ENCODE measurements at regions not wholly inside any gene's neighbourhood (a gene's known extent, or its start where the extent isn't known, plus 50 kb on each side); places are given as distances from the start of the nearest gene placed in this dataset.

- Histone ChIP-seq H3K36me3 (replicated peaks in 1 of 2; ENCODE audit: control insufficient read depth in 1 of 2, insufficient read depth in 2 of 2, low read length in 2 of 2) (no peaks in the 10 kb centered on the region), H3K4me2 (ENCODE audit: low read depth, low read length) (no peak overlapping the region), H3K27me3 (ENCODE audit: control insufficient read depth in 1 of 2, insufficient read depth in 2 of 2, low read length in 2 of 2) (peaks cover 2 to 9% of the 10 kb centered on the region in 2 experiments; a peak in 3 of 5 replicates), H3K4me3 (replicated peaks in 1 of 3; ENCODE audit: insufficient read depth in 1 of 3, low read depth in 2 of 3, low read length in 3 of 3) (no peak overlapping the region), H3K4me1 (ENCODE audit: insufficient read depth, low read length) (no peaks in the 10 kb centered on the region), H4K20me1 (ENCODE audit: insufficient read depth, low read length) (no peaks in the 10 kb centered on the region), H3K79me2 (ENCODE audit: insufficient read depth, low read length) (no peaks in the 10 kb centered on the region), H2AFZ (ENCODE audit: low read length) (no peak overlapping the region), H3K9ac (ENCODE audit: insufficient read depth, low read depth, low read length) (no peak overlapping the region), H3K27ac (ENCODE audit: extremely low read length, insufficient read depth, low read length) (no peak overlapping the region), H3K9me3 (ENCODE audit: low read length) (no peaks in the 10 kb centered on the region)
- intact Hi-C loops (cut with micrococcal nuclease; ENCODE audit: unreplicated experiment) (loop anchor here (1.0 kb wide), 2 partner anchors 164 to 242 kb away; no protein-coding TSS in a partner anchor), in situ Hi-C loops (cut with HindIII; ENCODE audit: extremely low pct_ligation_motif_present, low pct_unique_long_range_greater_than_20kb) (loop anchor here (10.0 kb wide), 1 partner anchor 161 kb away; no protein-coding TSS in a partner anchor)
- BruUV-seq (replicated peaks) = no TSS peak
- FAIRE-seq (peak; percentile 83), ATAC-seq (peak; percentile 76), DNase-seq (ENCODE audit: low spot score) (peak; percentile 42)
- TF ChIP-seq NFE2 (CRISPR knock-in tag; IDR thresholded peaks at IDR 0.05) = no peak
- TF ChIP-seq U2AF2 (IDR thresholded peaks at IDR 0.05; ENCODE audit: low read depth, low read length) = no peak
- no peak for TF ChIP-seq ZNF709 (CRISPR knock-in tag; IDR thresholded peaks at IDR 0.05)
- no peak for TF ChIP-seq KAT7 (CRISPR knock-in tag; IDR thresholded peaks at IDR 0.05; ENCODE audit: borderline replicate concordance)
- TF ChIP-seq RAD21 (CRISPR knock-in tag; IDR thresholded peaks at IDR 0.05) = peak; percentile 33; the same call in 1 of the 2 replicates
- no peak for TF ChIP-seq CREBL2 (CRISPR knock-in tag; IDR thresholded peaks at IDR 0.05; ENCODE audit: borderline replicate concordance)
- peak; percentile 58 for TF ChIP-seq STAG1 (CRISPR knock-in tag; IDR thresholded peaks at IDR 0.05)
- no peak for TF ChIP-seq ARID2 (CRISPR knock-in tag; IDR thresholded peaks at IDR 0.05; ENCODE audit: borderline replicate concordance)
- TF ChIP-seq, protein P1, sequence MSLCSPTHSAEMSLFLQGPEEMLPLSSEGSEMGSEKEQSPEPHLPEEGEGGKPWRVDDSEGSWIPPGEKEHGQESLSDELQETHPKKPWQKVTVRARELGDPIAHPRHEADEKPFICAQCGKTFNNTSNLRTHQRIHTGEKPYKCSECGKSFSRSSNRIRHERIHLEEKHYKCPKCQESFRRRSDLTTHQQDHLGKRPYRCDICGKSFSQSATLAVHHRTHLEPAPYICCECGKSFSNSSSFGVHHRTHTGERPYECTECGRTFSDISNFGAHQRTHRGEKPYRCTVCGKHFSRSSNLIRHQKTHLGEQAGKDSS (CRISPR knock-in tag; IDR thresholded peaks at IDR 0.05; ENCODE audit: borderline replicate concordance, low read depth) = 0 out of 2 replicates have a peak, but pooled peaks have one; percentile 24
- no peak for TF ChIP-seq ZNF337 (CRISPR knock-in tag; IDR thresholded peaks at IDR 0.05; ENCODE audit: borderline replicate concordance, low read depth)
- no peak for TF ChIP-seq YY1 (IDR thresholded peaks at IDR 0.05; ENCODE audit: insufficient read depth, insufficient replicate concordance, low read depth, low read length)
- no peak for TF ChIP-seq NFKBIZ (CRISPR knock-in tag; IDR thresholded peaks at IDR 0.05)
- peak; percentile 78 for TF ChIP-seq SMC3 (IDR thresholded peaks at IDR 0.05; ENCODE audit: low read length)
- TF ChIP-seq, protein P2, sequence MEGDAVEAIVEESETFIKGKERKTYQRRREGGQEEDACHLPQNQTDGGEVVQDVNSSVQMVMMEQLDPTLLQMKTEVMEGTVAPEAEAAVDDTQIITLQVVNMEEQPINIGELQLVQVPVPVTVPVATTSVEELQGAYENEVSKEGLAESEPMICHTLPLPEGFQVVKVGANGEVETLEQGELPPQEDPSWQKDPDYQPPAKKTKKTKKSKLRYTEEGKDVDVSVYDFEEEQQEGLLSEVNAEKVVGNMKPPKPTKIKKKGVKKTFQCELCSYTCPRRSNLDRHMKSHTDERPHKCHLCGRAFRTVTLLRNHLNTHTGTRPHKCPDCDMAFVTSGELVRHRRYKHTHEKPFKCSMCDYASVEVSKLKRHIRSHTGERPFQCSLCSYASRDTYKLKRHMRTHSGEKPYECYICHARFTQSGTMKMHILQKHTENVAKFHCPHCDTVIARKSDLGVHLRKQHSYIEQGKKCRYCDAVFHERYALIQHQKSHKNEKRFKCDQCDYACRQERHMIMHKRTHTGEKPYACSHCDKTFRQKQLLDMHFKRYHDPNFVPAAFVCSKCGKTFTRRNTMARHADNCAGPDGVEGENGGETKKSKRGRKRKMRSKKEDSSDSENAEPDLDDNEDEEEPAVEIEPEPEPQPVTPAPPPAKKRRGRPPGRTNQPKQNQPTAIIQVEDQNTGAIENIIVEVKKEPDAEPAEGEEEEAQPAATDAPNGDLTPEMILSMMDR (CRISPR knock-in tag; IDR thresholded peaks at IDR 0.05) = peak; percentile 63
- peak; percentile 34; the same call in 1 of the 2 replicates for TF ChIP-seq ZNF362 (CRISPR knock-in tag; IDR thresholded peaks at IDR 0.05; ENCODE audit: borderline replicate concordance)
- TF ChIP-seq NRL (CRISPR knock-in tag; IDR thresholded peaks at IDR 0.05; ENCODE audit: borderline replicate concordance) = no peak
- TF ChIP-seq FOSL1 (CRISPR knock-in tag; IDR thresholded peaks at IDR 0.05; ENCODE audit: borderline replicate concordance) = no peak
- ChIA-PET CTCF (ENCODE audit: low intra/inter-chr PET ratio, low total read pairs) (interaction anchor here (0.8 to 2.0 kb wide), 3 partner anchors 165 to 321 kb away, joined by 3 to 12 read pairs (median 11); no protein-coding TSS in a partner anchor), POLR2A (no interaction called here)
- 38% methylated on average over 12 of the region's 12 CpGs for WGBS (ENCODE audit: low lambda C conversion rate)
Observed at GRCh38 chr16:73713778-73714495, 582.7 kb upstream of the PSMD7 start.

Measured in HepG2 (cell line).